ENCODE measurements at regions not wholly inside any gene's neighbourhood (a gene's known extent, or its start where the extent isn't known, plus 50 kb on each side); places are given as distances from the start of the nearest gene placed in this dataset.

DNA sequence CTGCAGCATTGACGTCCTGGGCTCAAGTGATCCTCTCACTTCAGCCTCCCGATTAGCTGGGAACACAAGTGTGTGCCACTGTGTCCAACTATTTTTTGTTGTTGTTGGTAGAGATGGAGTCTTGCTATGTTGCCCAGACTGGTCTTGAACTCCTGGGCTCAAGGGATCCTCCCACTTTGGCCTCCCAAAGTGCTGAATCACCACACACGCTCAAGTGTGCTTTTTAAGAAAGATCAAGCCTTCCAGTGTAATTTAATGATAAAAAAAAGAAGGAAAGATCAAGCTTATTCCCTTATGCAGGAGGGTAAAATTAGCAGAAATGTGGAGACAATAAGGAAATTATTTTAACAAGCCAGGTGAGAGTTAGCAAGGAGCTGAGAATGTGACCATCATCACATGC lies 61.1 kb upstream of the SERBP1 start:
- H3K79me2 ChIP-seq (replicated peaks; ENCODE audit: insufficient read depth, low read length) = no peaks in the 10 kb centered on the region
- no peak overlapping the region for H3K4me3 ChIP-seq (ENCODE audit: low read length)
- H3K36me3 ChIP-seq (ENCODE audit: insufficient read depth, low read length) = no peaks in the 10 kb centered on the region
- no peak overlapping the region for H3K9ac ChIP-seq (ENCODE audit: low read length)
- H3K9me2 ChIP-seq (ENCODE audit: insufficient read depth, low read length) = no peaks in the 10 kb centered on the region
- TF ChIP-seq EZH2 (IDR thresholded peaks at IDR 0.05; ENCODE audit: borderline replicate concordance, insufficient read depth, low read length, poor library complexity, severe bottlenecking) (no peak), MXI1 (conservative IDR thresholded peaks at IDR 0.05; ENCODE audit: poor library complexity, severe bottlenecking) (no peak), RAD21 (conservative IDR thresholded peaks at IDR 0.05) (no peak), TAF1 (IDR thresholded peaks at IDR 0.05; ENCODE audit: low read depth) (no peak), EP300 (conservative IDR thresholded peaks at IDR 0.05; ENCODE audit: poor library complexity, severe bottlenecking) (no peak), SMC3 (conservative IDR thresholded peaks at IDR 0.05; ENCODE audit: poor library complexity) (no peak), POLR2AphosphoS5 (IDR thresholded peaks at IDR 0.05) (no peak)
- TF ChIP-seq, protein P1, sequence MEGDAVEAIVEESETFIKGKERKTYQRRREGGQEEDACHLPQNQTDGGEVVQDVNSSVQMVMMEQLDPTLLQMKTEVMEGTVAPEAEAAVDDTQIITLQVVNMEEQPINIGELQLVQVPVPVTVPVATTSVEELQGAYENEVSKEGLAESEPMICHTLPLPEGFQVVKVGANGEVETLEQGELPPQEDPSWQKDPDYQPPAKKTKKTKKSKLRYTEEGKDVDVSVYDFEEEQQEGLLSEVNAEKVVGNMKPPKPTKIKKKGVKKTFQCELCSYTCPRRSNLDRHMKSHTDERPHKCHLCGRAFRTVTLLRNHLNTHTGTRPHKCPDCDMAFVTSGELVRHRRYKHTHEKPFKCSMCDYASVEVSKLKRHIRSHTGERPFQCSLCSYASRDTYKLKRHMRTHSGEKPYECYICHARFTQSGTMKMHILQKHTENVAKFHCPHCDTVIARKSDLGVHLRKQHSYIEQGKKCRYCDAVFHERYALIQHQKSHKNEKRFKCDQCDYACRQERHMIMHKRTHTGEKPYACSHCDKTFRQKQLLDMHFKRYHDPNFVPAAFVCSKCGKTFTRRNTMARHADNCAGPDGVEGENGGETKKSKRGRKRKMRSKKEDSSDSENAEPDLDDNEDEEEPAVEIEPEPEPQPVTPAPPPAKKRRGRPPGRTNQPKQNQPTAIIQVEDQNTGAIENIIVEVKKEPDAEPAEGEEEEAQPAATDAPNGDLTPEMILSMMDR (IDR thresholded peaks at IDR 0.05; ENCODE audit: poor library complexity, severe bottlenecking) = no peak
- no peak overlapping the region for H3K27ac ChIP-seq (ENCODE audit: low read length)
- no peak overlapping the region for H2AFZ ChIP-seq (ENCODE audit: low read depth, low read length)
- no peak overlapping the region for H3K4me2 ChIP-seq (ENCODE audit: low read length)
- no peaks in the 10 kb centered on the region for H3K27me3 ChIP-seq (ENCODE audit: insufficient read depth, low read depth, low read length)
- no peaks in the 10 kb centered on the region for H3K9me3 ChIP-seq (ENCODE audit: low read length)
- no peaks in the 10 kb centered on the region for H4K20me1 ChIP-seq (ENCODE audit: insufficient read depth)
- H3F3A ChIP-seq (ENCODE audit: insufficient read depth, low read length, poor library complexity, severe bottlenecking) = no peaks in the 10 kb centered on the region

DNA sequence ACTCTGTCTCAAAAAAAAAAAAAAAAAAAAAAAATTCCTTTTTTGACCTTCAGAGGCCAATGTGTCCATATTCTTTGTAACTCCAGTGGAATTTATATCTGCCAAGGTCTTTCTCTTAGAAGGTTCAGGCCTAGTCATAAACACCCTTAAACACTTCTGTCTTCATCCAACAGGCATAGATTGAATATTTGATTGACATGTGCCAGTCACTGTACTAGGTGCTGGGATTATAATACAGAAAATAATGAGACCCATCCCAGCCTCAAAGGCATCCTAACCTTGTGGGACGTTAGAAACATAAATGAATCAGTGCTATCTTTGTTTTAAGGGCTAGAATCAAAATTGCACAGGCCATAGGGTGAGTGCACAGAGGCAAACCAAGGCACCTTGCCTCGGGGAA lies 62.9 kb upstream of the SERBP1 start:
- no peaks in the 10 kb centered on the region for H3F3A ChIP-seq (ENCODE audit: insufficient read depth, low read length, poor library complexity, severe bottlenecking)
- no peaks in the 10 kb centered on the region for H4K20me1 ChIP-seq (ENCODE audit: insufficient read depth)
- H3K4me2 ChIP-seq (ENCODE audit: low read length) = no peak overlapping the region
- no peak overlapping the region for H3K9ac ChIP-seq (ENCODE audit: low read length)
- H3K27ac ChIP-seq (ENCODE audit: low read length) = no peak overlapping the region
- H3K27me3 ChIP-seq (ENCODE audit: insufficient read depth, low read depth, low read length) = no peaks in the 10 kb centered on the region
- no peak overlapping the region for H3K4me3 ChIP-seq (ENCODE audit: low read length)
- H3K9me2 ChIP-seq (ENCODE audit: insufficient read depth, low read length) = no peaks in the 10 kb centered on the region
- H3K79me2 ChIP-seq (replicated peaks; ENCODE audit: insufficient read depth, low read length) = no peaks in the 10 kb centered on the region
- H3K9me3 ChIP-seq (ENCODE audit: low read length) = no peaks in the 10 kb centered on the region
- TF ChIP-seq, protein P2, sequence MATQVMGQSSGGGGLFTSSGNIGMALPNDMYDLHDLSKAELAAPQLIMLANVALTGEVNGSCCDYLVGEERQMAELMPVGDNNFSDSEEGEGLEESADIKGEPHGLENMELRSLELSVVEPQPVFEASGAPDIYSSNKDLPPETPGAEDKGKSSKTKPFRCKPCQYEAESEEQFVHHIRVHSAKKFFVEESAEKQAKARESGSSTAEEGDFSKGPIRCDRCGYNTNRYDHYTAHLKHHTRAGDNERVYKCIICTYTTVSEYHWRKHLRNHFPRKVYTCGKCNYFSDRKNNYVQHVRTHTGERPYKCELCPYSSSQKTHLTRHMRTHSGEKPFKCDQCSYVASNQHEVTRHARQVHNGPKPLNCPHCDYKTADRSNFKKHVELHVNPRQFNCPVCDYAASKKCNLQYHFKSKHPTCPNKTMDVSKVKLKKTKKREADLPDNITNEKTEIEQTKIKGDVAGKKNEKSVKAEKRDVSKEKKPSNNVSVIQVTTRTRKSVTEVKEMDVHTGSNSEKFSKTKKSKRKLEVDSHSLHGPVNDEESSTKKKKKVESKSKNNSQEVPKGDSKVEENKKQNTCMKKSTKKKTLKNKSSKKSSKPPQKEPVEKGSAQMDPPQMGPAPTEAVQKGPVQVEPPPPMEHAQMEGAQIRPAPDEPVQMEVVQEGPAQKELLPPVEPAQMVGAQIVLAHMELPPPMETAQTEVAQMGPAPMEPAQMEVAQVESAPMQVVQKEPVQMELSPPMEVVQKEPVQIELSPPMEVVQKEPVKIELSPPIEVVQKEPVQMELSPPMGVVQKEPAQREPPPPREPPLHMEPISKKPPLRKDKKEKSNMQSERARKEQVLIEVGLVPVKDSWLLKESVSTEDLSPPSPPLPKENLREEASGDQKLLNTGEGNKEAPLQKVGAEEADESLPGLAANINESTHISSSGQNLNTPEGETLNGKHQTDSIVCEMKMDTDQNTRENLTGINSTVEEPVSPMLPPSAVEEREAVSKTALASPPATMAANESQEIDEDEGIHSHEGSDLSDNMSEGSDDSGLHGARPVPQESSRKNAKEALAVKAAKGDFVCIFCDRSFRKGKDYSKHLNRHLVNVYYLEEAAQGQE (IDR thresholded peaks at IDR 0.05; ENCODE audit: borderline replicate concordance) = no peak
- TF ChIP-seq EP300 (conservative IDR thresholded peaks at IDR 0.05; ENCODE audit: poor library complexity, severe bottlenecking) = no peak
- TF ChIP-seq, protein P1 (IDR thresholded peaks at IDR 0.05; ENCODE audit: poor library complexity, severe bottlenecking) = no peak
- TF ChIP-seq SMC3 (conservative IDR thresholded peaks at IDR 0.05; ENCODE audit: poor library complexity) = no peak
- no peak for TF ChIP-seq MXI1 (conservative IDR thresholded peaks at IDR 0.05; ENCODE audit: poor library complexity, severe bottlenecking)
- TF ChIP-seq EZH2 (IDR thresholded peaks at IDR 0.05; ENCODE audit: borderline replicate concordance, insufficient read depth, low read length, poor library complexity, severe bottlenecking) = no peak
- no peak for TF ChIP-seq POLR2AphosphoS5 (IDR thresholded peaks at IDR 0.05)
- no peak for TF ChIP-seq RAD21 (conservative IDR thresholded peaks at IDR 0.05)
- TF ChIP-seq TAF1 (IDR thresholded peaks at IDR 0.05; ENCODE audit: low read depth) = no peak
- H2AFZ ChIP-seq (ENCODE audit: low read depth, low read length) = no peak overlapping the region
- H3K36me3 ChIP-seq (ENCODE audit: insufficient read depth, low read length) = no peaks in the 10 kb centered on the region

All from neural cell (in vitro differentiated cells).